Vagina (tissue), 2 donors: ENCODE measurements at regions not wholly inside any gene's neighbourhood (a gene's known extent, or its start where the extent isn't known, plus 50 kb on each side); places are given as distances from the start of the nearest gene placed in this dataset.

ENCODE experiments used
- CTCF ChIP-seq, 3 experiments: fragments of 450-650 bp in 2 of 3; fragments of 200-600 bp in 1 of 3; sonication (generic) in 1 of 3; IDR thresholded peaks; one replicate each; pipeline ENCODE4 v1.5.1; 2017 to 2019; ENCODE audit warnings: antibody characterized with exemption in 3 of 3, mild to moderate bottlenecking in 2 of 3, moderate library complexity in 2 of 3
- POLR2A ChIP-seq, 2 donors: fragments of 450-650 bp; IDR thresholded peaks; one replicate each; pipeline ENCODE4 v1.6.1; 2017; ENCODE audit warnings: antibody characterized with exemption in 2 of 2, mild to moderate bottlenecking in 2 of 2, moderate library complexity in 2 of 2

- no peak for TF ChIP-seq CTCF (IDR thresholded peaks at IDR 0.05)
- TF ChIP-seq POLR2A (IDR thresholded peaks at IDR 0.05): no peak
These were observed 557.3 kb downstream of the USP25 start for GRCh38 chr21:16287046-16287445.
